Lung (tissue), 11 donors: ENCODE measurements at regions not wholly inside any gene's neighbourhood (a gene's known extent, or its start where the extent isn't known, plus 50 kb on each side); places are given as distances from the start of the nearest gene placed in this dataset.
"Not testable (repeated sequence)": the region's sequence is repeated elsewhere in the genome, so short reads cannot be mapped to it uniquely, and the experiment has no call there.

Source experiments
- ATAC-seq: fragments of 200-7000 bp; cut with Tn5 transposase; one replicate; pipeline ENCODE4 v1.9.1; 2020; ENCODE audit warnings: moderate number of reproducible peaks; ENCODE audit not compliant: insufficient read depth, low FRiP score
- DNase-seq, 3 donors: peaks; one replicate each; pipeline ENCODE4 v3.0.0-alpha.2; 2013 to 2017
- H3K27ac ChIP-seq, 2 donors: one replicate each; pipeline ENCODE4 v1.5.1; 2013; ENCODE audit warnings: mild to moderate bottlenecking in 2 of 2, moderate library complexity in 2 of 2, control low read depth in 1 of 2, inconsistent platforms in 1 of 2, low read depth in 1 of 2, low read length in 1 of 2
- H3K27me3 ChIP-seq, 3 donors: one replicate each; pipeline ENCODE4 v1.5.1; 2013; ENCODE audit warnings: low read length in 2 of 3; ENCODE audit not compliant: control insufficient read depth in 3 of 3, insufficient read depth in 3 of 3
- H3K36me3 ChIP-seq, 4 donors: one replicate each; pipeline ENCODE4 v1.5.1; 2013; ENCODE audit warnings: low read length in 4 of 4, mild to moderate bottlenecking in 1 of 4, moderate library complexity in 1 of 4; ENCODE audit not compliant: control insufficient read depth in 4 of 4, insufficient read depth in 4 of 4
- H3K4me1 ChIP-seq, 5 donors: one replicate each; pipeline ENCODE4 v1.5.1; 2013; ENCODE audit warnings: low read length in 5 of 5, mild to moderate bottlenecking in 2 of 5, moderate library complexity in 1 of 5; ENCODE audit not compliant: control insufficient read depth in 5 of 5, insufficient read depth in 5 of 5
- H3K4me3 ChIP-seq: one replicate; pipeline ENCODE4 v1.5.1; 2013; ENCODE audit warnings: mild to moderate bottlenecking, control low read depth, moderate library complexity
- H3K9ac ChIP-seq, 2 donors: one replicate each; pipeline ENCODE4 v1.5.1; 2013; ENCODE audit warnings: low read length in 2 of 2, control low read depth in 1 of 2; ENCODE audit not compliant: insufficient read depth in 1 of 2
- H3K9me3 ChIP-seq, 4 donors: one replicate each; pipeline ENCODE4 v1.5.1; 2013; ENCODE audit warnings: low read length in 3 of 4, mild to moderate bottlenecking in 1 of 4, moderate library complexity in 1 of 4; ENCODE audit not compliant: control insufficient read depth in 4 of 4, insufficient read depth in 3 of 4
- CTCF ChIP-seq: IDR thresholded peaks from 2 replicates; pipeline ENCODE4 v1.5.1; 2012; ENCODE audit warnings: mild to moderate bottlenecking; ENCODE audit errors: control extremely low read depth, extremely low read depth
- WGBS, 2 donors: extraction: QIAGEN DNeasy Blood & Tissue Kit; methylation state at CpG; one replicate each; pipeline ENCODE4 v1.1.7; 2013; 5-methylcytosine and 5-hydroxymethylcytosine counted together
- donor health status: control.
- donor health status: control.
- donor health status: Bipolar disorder and iron deficiency.
- donor health status: healthy.
- donor health status: DM: yes; HTN: yes; CAD: no.

- H3K27ac ChIP-seq, H3K9ac ChIP-seq, DNase-seq, H3K4me3 ChIP-seq, ATAC-seq, H3K27me3 ChIP-seq, H3K4me1 ChIP-seq, H3K36me3 ChIP-seq, H3K9me3 ChIP-seq: not testable (repeated sequence)
- WGBS, 2 donors, result 86 to 93% methylated on average over 19 to 24 of the region's 24 CpGs
These were observed 280.8 kb downstream of the SOCS6 start for GRCh38 chr18:70569647-70570046.

- 72 to 76% methylated on average over 2 of the region's 2 CpGs for WGBS, 2 donors
- Histone ChIP-seq H3K27ac (no peak overlapping the region), H3K4me3 (no peak overlapping the region), H3K36me3 (no peaks in the 10 kb centered on the region), H3K27me3 (no peaks in the 10 kb centered on the region), H3K4me1 (no peaks in the 10 kb centered on the region), H3K9me3 (no peaks in the 10 kb centered on the region), H3K9ac (no peak overlapping the region)
- ATAC-seq (no peak), DNase-seq (no peak)
- no peak for TF ChIP-seq CTCF
These were observed 270.6 kb downstream of the SOCS6 start for GRCh38 chr18:70559446-70559845.

GRCh38 chr18:70558371-70558770 lies 269.5 kb downstream of the SOCS6 start:
- TF ChIP-seq CTCF, result no peak
- H3K4me1 ChIP-seq, result peaks cover 0 to 4% (median 0%) of the 10 kb centered on the region in 5 donors
- H3K4me3 ChIP-seq, result no peak overlapping the region
- no peaks in the 10 kb centered on the region for H3K9me3 ChIP-seq
- no peaks in the 10 kb centered on the region for H3K27me3 ChIP-seq
- no peak overlapping the region for H3K9ac ChIP-seq
- no peak overlapping the region for H3K27ac ChIP-seq
- DNase-seq, result no peak
- H3K36me3 ChIP-seq, result no peaks in the 10 kb centered on the region
- 81 to 88% methylated on average over 1 of the region's 1 CpG for WGBS, 2 donors
- ATAC-seq, result no peak

GRCh38 chr18:70554854-70555445 lies 266.1 kb downstream of the SOCS6 start:
- Histone ChIP-seq H3K4me3 (no peak overlapping the region), H3K36me3 (no peaks in the 10 kb centered on the region), H3K27me3 (no peaks in the 10 kb centered on the region), H3K27ac (no peak overlapping the region), H3K9ac (no peak overlapping the region), H3K9me3 (no peaks in the 10 kb centered on the region), H3K4me1 (peaks cover 0 to 4% (median 0%) of the 10 kb centered on the region in 5 donors)
- ATAC-seq (no peak), DNase-seq (no peak)
- TF ChIP-seq CTCF, result no peak
- 71 to 79% methylated on average over 2 of the region's 2 CpGs for WGBS, 2 donors
